ENCODE measurements at regions not wholly inside any gene's neighbourhood (a gene's known extent, or its start where the extent isn't known, plus 50 kb on each side); places are given as distances from the start of the nearest gene placed in this dataset.
"Not testable (repeated sequence)": the region's sequence is repeated elsewhere in the genome, so short reads cannot be mapped to it uniquely, and the experiment has no call there.

- no peak for DNase-seq
Measured at GRCh38 chr3:177890359-177890683, 645.9 kb upstream of the KCNMB2 start.

- not testable (repeated sequence) for DNase-seq
Measured at GRCh38 chr3:177891569-177891968, 644.7 kb upstream of the KCNMB2 start.

- no peak for DNase-seq
Measured at GRCh38 chr3:177893331-177893730, 642.9 kb upstream of the KCNMB2 start.

GRCh38 chr3:177894081-177894728, 642.0 kb upstream of the KCNMB2 start:
- no peak for DNase-seq

GRCh38 chr3:177898185-177898584, 638.1 kb upstream of the KCNMB2 start:
- no peak for DNase-seq

DNA sequence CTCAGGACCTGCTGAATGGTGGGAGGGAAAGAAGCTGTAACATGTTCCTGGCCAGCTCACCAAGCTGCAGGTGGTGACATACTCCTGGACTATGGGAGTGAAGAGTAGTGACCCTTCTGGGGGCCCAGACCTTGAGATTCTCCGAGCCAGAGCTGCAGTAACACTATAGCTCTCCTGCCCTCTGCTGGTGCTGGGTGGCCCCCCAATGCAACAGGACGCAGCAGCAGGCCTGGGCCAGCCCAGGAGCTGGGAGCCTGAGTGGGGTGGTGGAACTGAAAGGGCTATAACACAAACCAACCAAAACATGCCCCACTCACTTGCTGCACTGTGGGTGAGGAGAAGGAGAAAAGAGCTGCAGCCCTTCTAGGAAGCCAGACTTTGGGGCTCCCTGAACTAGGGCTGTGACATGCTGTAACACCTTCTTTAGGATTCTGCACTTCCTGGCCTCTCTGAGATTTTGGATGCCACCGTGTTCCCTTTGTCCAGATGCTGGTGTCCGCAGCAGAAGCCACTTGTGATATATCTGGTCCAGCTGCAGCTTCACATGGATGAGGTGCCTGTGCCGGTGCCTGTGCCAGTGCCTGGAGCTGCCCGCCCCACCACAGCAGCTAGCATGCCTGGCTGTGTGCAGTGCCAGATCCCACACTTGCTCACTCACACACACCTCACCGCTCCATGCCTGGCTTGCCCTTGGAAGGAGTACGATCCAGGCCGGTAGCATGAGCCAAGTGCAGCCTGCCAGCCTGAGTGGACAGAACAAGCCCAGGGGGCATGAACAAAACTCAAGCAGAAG, 636.8 kb upstream of the KCNMB2 start:
- DNase-seq = no peak

- no peak for DNase-seq
Measured at GRCh38 chr3:177902876-177903275, 633.4 kb upstream of the KCNMB2 start.

DNA sequence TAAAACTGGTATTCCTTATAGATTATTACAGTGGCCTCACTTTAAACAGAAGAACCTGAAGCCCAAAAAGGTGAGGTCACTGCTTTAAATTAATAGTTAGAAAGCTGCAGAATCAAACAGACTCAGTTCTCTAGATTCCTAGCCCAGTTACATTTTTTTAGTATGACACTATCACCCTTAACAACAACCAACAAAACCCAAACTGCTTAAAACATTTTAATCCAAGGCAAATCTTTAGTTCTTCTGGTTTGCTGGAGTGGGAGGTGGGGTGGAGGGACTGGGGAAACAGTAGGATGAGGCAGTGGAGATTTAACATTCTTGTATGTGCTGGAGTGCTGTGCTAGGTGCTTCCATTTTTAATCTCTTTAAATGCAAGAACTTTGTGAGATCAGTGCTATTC, 631.6 kb upstream of the KCNMB2 start:
- no peak for DNase-seq

GRCh38 chr3:177905173-177906125, 630.8 kb upstream of the KCNMB2 start:
- DNase-seq = no peak

GRCh38 chr3:177906126-177906511, 630.1 kb upstream of the KCNMB2 start:
- no peak for DNase-seq

DNA sequence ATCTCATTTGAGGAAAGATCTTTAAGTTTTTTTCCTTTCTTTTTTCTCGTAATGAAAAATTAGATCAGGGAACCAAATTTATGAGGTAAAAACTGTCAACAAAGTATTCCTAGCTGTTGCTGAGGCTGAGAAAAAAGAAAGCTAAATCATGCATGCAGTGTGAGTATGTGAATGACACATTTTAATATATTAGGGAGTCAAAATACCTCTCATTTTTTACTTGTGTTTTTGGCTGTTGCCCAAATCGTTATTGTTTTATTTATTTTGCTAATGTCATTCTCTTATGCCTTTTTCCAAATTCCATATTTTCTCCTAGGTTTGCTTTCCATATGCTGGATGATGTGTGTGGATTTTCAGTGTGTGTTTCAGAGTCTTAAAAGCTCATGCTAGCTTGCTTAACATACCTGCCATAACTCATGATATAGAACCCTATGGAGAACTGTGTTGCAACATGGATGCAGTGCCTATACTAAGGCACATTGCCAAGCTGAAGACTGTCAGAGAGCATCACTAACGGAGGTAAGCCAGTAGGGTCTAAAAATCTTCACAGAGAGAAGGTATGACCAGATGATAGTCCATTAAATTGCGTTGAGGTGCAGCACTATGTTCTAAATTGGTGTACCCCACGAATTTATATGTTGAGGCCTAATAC, 629.5 kb upstream of the KCNMB2 start:
- DNase-seq = no peak

- DNase-seq = not testable (repeated sequence)
Measured at GRCh38 chr3:177909530-177909929, 626.7 kb upstream of the KCNMB2 start.

DNA sequence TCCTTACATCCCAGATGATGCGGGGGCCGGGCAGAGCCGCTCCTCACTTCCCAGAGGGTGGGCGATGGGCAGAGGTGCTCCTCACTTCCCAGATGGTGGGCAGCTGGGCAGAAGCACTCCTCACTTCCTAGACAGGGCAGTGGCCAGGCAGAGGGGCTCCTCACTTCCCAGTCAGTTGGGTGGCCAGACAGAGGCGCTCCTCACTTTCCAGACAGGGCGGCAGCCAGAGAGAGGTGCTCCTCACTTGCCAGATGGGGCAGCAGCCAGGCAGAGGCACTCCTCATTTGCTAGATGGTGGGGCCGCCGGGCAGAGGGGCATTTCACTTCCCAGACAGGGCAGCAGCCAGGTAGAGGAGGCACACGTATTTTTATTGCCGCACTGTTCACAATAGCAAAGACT, 622.0 kb upstream of the KCNMB2 start:
- no peak for DNase-seq

DNA sequence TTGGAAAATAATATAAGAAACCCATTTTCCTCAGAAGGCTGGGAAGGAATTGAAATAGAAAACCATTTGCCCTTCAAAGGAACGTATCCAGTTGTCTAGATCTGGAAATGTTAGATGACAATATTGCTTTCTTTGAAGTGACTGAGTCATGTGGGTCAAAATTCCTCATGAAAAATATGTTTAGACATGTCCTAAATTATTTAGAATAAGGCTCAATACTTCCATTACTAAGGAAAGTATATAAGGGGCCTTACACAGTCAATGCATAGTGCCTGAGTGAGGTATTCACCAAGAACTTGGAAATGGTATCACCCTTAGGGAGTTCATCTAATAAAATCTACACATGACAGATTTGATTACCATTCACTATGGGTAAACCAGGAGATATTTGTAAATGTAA, 619.8 kb upstream of the KCNMB2 start:
- DNase-seq = no peak

GRCh38 chr3:177917234-177917861, 618.9 kb upstream of the KCNMB2 start:
- DNase-seq = no peak

- DNase-seq = no peak
Measured at GRCh38 chr3:177921153-177921552, 615.1 kb upstream of the KCNMB2 start.

DNA sequence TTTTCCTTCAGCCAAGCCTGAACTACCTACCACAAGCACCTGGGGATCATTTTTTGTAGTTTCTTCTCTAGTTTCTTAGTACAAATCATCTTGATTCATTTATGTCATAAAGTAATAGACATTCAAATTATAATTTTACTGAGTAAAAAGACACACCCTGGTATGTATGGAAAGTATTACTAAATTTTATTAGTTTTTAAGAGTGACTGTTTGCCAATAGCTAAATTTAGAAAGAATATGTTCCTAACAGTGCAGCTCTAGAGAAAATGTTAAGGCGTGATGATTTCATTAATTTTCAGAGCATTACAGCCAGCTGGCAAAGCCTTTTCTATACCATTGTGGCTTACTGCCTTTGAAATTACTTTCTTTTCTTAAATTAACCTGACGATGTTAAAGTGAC, 612.0 kb upstream of the KCNMB2 start:
- no peak for DNase-seq

GRCh38 chr3:177928172-177928873, 607.9 kb upstream of the KCNMB2 start:
- DNase-seq = no peak

- DNase-seq = no peak
Measured at GRCh38 chr3:177929310-177929709, 606.9 kb upstream of the KCNMB2 start.

GRCh38 chr3:177930771-177931170, 605.5 kb upstream of the KCNMB2 start:
- DNase-seq = no peak

DNA sequence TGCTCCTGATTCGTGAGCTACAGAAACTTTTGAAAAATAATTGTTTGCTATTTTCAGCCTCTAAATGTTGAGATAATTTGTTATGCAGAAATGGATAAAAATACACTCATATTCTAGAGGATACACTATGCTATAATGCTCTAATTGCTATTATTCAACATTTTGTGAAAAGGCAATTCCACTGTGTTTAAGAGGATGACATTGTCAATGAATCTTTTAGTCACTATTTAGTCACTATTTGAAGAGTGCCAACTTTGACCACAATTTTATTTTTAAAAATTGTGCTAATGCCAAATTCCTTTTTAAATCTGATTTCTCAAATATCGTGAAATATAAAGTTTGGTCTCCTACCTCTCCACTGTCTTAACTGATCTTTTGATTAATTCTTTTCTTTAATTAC, 604.9 kb upstream of the KCNMB2 start:
- DNase-seq = no peak

GRCh38 chr3:177932346-177932745, 603.9 kb upstream of the KCNMB2 start:
- DNase-seq = no peak
